ENCODE measurements at regions not wholly inside any gene's neighbourhood (a gene's known extent, or its start where the extent isn't known, plus 50 kb on each side); places are given as distances from the start of the nearest gene placed in this dataset.
"Not testable (repeated sequence)": the region's sequence is repeated elsewhere in the genome, so short reads cannot be mapped to it uniquely, and the experiment has no call there.

DNA sequence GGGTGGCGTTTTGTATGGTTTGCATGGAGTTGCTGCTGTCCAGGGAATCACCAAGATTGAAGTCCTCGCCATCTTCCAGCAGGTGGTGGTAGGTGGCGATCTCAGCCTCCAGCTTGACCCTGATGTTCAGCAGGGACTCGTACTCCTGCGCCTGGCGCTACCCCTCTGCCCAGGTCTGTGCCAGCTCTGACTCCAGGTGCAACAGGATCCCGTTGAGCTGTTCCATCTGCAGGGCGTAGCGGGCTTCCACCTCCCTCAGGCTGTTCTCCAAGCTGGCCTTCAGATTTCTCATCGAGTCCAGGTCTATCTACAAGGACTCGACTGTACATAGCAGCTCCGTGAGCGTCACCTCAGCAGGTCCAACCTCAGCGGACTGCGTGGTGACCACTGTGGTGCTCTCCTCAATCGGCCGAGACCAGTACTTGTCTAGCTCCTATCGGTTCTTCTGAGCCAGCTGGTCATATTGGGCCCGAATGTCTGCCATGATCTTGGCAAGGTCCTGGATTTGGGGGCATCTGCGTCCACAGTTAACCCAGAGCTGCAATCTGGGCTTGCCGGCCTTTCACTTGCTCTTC, 1584.8 kb upstream of the ACO1 start:
- no peak for DNase-seq

DNA sequence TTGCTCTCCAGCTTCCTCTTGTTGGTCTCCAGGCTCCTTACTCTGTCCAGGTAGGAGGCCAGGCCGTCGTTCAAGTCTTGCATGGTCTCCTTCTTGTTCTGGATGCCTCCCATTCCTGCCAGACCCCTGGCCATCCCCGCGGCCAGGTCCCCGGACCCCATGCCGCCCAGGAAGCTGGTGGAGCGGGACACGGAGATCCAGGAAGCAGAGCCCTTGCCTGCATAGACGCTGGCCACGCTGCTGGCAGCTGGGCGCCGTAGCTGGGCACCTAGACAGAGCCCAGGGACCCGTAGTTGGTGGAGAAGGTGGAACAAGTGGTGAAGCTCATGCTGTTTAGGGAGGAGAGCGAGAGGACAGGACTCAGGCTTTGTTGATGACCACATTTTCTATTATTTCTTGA, 1584.0 kb upstream of the ACO1 start:
- DNase-seq, result no peak

DNA sequence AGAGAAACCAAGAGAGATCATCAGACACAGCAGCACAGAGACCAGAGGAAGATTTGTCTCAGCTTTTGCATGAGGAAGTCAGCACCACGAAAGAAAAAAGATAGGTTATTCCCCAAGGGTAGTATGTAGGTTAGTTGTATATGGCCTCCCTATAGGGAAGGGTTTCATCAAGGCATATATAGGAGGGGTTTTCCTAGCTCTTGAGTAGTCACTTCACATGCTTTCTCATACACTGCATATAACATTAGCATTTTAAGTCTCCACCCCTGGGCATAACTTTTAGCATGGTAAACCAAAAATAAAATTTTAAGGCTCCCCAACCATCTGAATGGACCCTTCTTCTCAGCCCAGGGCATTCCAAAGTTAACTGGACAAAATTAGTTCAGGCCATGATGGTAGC, 1571.6 kb upstream of the ACO1 start:
- no peak for DNase-seq

DNA sequence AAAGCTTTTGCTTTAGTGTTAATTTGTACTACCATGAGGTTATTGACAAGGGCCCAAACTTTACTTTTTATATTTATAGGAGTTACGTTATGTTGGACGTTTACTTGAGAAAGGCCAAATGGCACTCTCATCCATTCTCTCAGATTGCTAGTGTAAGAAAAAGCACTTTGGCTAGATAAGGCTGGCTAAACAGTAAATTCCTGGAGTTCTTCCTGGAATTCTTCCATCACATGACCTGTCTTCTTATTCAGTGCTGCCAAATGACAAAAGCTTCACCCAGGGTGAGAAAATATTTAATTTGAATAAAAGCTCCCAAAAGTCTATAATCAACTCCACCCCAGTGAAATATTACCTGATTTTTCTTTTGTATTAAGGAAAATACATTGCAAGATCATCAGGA, 1568.9 kb upstream of the ACO1 start:
- no peak for DNase-seq

DNA sequence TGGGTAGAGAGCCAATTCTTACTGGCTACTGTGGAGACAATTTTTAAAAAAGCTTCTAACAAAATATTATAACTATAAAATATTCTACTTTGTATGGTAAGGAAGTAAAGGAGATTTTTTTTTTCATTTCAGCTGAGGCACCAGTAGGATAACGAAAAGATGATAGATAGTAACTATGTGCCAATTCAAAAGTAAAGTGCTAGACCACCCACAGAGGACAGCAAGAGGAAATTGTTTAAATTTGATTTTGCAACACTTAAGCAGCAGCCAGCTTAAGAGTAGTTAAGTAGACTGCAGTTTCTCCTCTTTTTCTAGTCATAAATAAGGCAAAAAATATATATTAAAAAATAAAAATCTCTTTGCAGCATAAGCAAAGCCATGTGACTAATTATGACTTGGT, 1539.3 kb upstream of the ACO1 start:
- no peak for DNase-seq

DNA sequence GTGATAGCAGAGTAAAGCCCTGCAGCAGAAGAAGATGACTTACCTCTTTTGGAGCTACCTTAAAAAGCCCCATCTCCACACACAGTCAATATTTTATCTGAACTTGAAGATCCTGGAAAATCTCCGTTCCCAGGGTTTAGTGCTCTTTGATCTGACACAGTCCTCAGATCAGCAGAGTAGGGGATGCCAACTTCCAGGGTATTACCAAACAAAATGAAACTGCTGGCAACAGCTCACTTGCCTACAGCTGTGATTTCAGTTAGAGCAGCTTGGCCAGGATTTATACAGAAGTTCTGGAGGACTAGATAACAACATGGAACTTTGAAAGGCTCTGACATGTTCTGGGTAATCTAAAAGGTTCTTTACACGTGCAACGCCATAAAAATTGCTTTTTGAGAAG, 1537.8 kb upstream of the ACO1 start:
- no peak for DNase-seq

GRCh38 chr9:30851600-30851999, 1532.8 kb upstream of the ACO1 start:
- no peak for DNase-seq

DNA sequence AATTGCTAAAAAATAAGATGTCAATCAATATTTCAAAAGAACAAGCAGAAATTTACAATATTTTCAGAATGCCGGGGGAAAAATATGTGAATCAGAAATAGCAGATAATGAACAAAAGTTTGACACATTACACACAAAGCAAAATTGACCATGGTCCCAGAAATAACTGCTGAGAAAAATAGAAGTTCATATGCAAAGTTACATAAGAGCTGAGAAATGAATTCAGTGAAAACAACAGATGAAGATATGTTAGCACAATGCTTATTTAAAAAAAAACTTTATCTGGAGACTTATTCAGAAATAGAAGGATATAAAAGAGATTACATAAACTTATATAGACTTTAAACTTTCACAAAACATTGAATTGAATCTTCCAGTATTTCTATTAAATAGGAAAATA, 1483.7 kb upstream of the ACO1 start:
- DNase-seq, result no peak

GRCh38 chr9:30913331-30913730, 1471.1 kb upstream of the ACO1 start:
- DNase-seq, result no peak

DNA sequence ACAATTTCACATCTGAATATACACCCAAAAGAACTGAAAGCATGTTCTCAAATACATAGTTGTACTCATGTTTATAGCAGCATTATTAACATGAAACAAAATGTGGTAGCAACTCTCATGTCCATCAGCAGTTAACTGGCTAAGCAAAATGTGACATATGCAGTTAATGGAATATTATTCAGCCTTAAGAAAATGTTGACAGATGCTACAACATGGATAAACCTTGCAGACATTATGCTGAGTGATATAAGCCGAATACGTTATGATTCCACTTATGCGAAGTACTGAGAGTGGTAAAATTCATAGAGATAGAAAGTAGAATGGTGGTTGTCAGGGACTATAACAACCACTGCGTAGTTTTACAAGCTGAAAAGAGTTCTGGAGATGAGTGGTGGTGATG, 1469.0 kb upstream of the ACO1 start:
- DNase-seq, result no peak

- DNase-seq, result no peak
Measured at GRCh38 chr9:30925126-30925525, 1459.3 kb upstream of the ACO1 start.

- no peak for DNase-seq
Measured at GRCh38 chr9:30925635-30926034, 1458.8 kb upstream of the ACO1 start.

DNA sequence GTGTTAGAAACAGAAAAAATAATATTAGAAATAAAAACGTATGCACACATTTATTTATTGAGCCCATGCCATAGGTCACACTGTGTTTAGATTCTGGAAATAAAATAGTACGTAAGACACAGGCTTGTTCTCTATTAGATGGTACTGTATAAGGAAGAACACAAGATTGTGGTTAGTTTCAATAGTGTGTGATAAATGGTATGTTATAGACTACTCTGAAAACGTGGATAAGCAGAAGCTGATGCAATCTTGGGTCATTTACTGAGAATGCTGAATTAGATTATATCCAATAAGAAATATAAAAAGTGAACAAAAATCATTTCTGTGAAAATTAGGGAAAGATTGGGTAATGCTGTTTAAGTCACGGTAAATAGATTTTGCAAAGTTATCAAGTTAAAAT, 1456.4 kb upstream of the ACO1 start:
- DNase-seq, result no peak

- no peak for DNase-seq
Measured at GRCh38 chr9:30932226-30932625, 1452.2 kb upstream of the ACO1 start.

DNA sequence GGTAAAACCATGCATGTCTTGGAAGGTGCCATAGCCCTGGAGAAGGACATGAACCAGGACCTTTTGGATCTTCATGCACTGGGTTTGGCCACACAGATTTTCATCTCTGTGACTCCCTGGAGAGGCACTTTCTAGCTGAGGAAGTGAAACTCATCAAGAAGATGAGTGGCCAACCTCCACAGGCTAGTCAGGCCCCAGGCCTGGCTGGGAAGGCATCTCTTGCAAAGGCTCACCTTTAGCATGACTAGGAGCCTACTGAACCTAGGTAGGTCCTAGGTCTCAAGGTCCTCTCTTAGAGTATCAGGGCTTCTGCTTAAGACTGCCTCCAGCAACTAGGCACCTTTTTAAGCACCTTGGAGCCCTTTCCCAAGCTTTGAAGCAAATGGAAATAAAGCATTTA, 1448.7 kb upstream of the ACO1 start:
- no peak for DNase-seq

- no peak for DNase-seq
Measured at GRCh38 chr9:30937106-30937505, 1447.3 kb upstream of the ACO1 start.

GRCh38 chr9:30942852-30943251, 1441.6 kb upstream of the ACO1 start:
- DNase-seq, result not testable (repeated sequence)

DNA sequence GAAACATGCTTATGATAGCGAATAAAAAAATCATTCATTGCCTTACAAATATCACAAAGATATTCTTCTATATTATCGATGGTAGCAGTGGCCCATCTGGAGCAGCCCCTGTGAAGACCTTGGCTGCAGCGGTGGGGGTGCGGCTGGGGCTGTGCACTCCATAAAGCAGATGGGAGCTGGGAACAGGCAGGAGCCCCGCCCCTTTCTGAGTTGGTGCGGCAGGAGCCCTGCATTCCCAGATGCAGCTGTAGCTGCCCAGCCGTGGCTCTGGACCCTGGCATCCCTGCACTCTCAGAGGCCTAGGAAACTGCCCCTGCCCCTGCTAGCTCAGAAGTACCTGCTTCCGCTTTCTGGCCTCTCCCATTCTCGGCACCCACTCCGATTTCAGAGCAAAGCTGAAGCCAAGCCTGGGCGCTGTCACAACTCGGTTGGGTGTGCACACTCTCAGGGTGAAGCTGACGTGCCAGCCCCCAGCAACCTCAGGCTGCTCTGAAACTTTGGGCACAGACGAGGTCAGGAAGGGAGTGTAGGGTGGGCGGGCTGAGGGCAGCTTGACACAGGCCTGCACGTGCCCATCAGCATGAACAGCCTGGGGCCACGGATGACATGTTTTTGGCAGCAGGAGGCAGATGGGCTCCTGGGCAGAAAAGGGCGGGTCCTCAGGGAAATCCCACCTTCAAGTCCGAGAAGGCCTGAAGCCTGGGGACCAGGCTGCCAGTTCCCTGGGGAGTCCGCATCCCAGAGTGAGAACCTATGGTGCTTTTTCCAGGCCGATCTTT, 1440.8 kb upstream of the ACO1 start:
- DNase-seq, result no peak

- no peak for DNase-seq
Measured at GRCh38 chr9:30944225-30944569, 1440.2 kb upstream of the ACO1 start.

DNA sequence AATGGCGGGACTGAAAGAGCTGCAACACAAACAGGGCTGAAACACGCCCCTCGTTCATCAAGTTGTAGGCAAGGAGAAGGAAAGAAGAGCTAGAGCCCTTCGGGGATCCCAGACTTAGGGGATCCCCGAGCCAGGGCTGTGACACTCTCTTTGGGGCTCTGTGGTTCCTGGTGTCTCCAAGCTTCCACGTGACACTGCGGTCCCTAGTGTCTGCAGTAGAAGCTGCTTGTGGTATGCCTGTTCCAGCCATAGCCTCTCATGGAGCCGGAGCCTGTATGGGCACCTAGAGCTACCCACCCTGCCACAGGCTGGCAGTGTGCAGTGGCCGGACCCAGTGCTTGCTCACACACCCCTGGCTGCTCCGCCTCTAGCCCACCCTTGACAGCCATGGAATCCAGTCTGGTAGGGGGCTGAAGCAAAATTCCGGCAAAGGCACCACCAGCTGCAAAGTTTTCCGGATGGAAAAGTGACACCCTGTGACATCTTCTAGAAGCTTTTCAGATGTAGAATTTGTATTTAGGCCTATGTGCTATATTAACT, 1439.6 kb upstream of the ACO1 start:
- no peak for DNase-seq

GRCh38 chr9:30964332-30964731, 1420.1 kb upstream of the ACO1 start:
- no peak for DNase-seq

GRCh38 chr9:30967476-30967875, 1417.0 kb upstream of the ACO1 start:
- DNase-seq, result peak; percentile 1

DNA sequence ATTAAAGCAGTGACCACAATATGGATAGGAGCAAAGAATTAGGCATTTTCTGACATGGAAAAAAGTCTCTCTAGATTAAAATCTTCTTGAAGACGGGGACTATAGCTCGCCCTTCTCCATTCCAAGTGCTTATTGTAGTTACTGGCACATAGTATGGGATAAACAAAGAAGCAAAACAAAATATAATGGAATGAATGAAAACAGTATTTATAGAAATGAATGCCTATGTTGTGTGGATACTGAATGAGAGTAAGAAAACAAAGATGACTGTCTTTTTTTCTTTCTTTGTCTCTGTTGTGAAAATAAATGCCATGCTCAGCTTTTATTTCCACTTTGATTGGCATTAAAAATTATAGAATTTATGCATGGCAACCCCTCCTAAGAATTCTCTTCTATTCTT, 1414.3 kb upstream of the ACO1 start:
- no peak for DNase-seq

GRCh38 chr9:30970812-30971211, 1413.6 kb upstream of the ACO1 start:
- DNase-seq, result no peak

DNA sequence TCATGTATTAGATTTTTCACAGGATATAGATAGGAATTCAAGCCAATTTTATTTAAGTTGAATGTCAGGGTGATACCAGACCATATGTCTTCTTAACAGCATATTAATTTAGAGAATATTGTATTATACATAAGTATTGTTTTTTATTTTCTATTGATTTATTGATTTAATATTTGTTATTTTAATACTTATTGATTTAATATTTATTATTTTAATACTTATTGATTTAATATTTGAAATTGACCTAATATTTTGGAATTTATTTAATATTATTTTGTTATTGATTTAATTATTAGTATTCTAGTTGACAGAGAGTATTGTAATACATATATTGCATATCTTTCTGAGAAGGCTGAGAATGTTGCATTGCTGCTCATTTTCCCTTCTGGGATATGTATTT, 1411.8 kb upstream of the ACO1 start:
- no peak for DNase-seq
